Esophagus muscularis mucosa (tissue), 4 donors: ENCODE measurements at regions not wholly inside any gene's neighbourhood (a gene's known extent, or its start where the extent isn't known, plus 50 kb on each side); places are given as distances from the start of the nearest gene placed in this dataset.

Source experiments
- DNase-seq: peaks from one replicate; pipeline ENCODE4 v3.0.0-alpha.2; 2017; ENCODE audit errors: extremely low spot score
- H3K27ac ChIP-seq, 4 donors: fragments of 200-600 bp; sonication (generic); replicated peaks in 1 of 4; 1 replicate in 3 of 4; 2 replicates in 1 of 4; pipeline ENCODE4 v1.5.1; 2016 to 2019; ENCODE audit warnings: mild to moderate bottlenecking in 1 of 4
- H3K27me3 ChIP-seq, 4 donors: fragments of 200-600 bp; sonication (generic); one replicate each; pipeline versions ENCODE4 v1.5.1 to v1.6.0; 2016 to 2019
- H3K36me3 ChIP-seq, 4 donors: fragments of 200-600 bp; sonication (generic); one replicate each; pipeline ENCODE4 v1.5.1; 2016 to 2019
- H3K4me1 ChIP-seq, 4 donors: fragments of 200-600 bp; sonication (generic); one replicate each; pipeline ENCODE4 v1.5.1; 2016 to 2019
- H3K4me3 ChIP-seq, 4 donors: fragments of 200-600 bp; sonication (generic); 1 replicate in 2 of 4; 2 replicates in 2 of 4; pipeline ENCODE4 v1.5.1; 2016 to 2019; ENCODE audit warnings: mild to moderate bottlenecking in 4 of 4, moderate library complexity in 1 of 4
- H3K9me3 ChIP-seq, 4 donors: fragments of 200-600 bp; sonication (generic); 1 replicate in 3 of 4; 2 replicates in 1 of 4; pipeline ENCODE4 v1.5.1; 2016 to 2019
- EP300 ChIP-seq: sonication (generic); formaldehyde crosslinking; IDR thresholded peaks from one replicate; pipeline ENCODE4 v1.6.1; 2017; ENCODE audit warnings: antibody characterized with exemption
- POLR2A ChIP-seq: fragments of 450-650 bp; IDR thresholded peaks from one replicate; pipeline ENCODE4 v1.6.1; 2017; ENCODE audit warnings: antibody characterized with exemption, moderate library complexity, mild to moderate bottlenecking, low read depth
- POLR2AphosphoS5 ChIP-seq, 2 donors: sonication (generic); formaldehyde crosslinking; IDR thresholded peaks; one replicate each; pipeline ENCODE4 v1.6.1; 2017; ENCODE audit warnings: antibody characterized with exemption in 2 of 2
- WGBS: methylation state at CpG from one replicate; pipeline ENCODE4 v1.1.5; 2018; 5-methylcytosine and 5-hydroxymethylcytosine counted together
- intact Hi-C: fragments of 100-400 bp; cut with DNase I; formaldehyde crosslinking; loops from one replicate; pipeline ENCODE4 v1.15.1; 2023
- TF ChIP-seq, protein P1 (sequence below), 3 experiments: fragments of 200-600 bp in 2 of 3; fragments of 450-650 bp in 1 of 3; sonication (generic) in 2 of 3; IDR thresholded peaks; one replicate each; pipeline ENCODE4 v1.5.1; 2017 to 2019; ENCODE audit warnings: antibody characterized with exemption in 3 of 3, mild to moderate bottlenecking in 2 of 3, moderate library complexity in 1 of 3

DNA sequence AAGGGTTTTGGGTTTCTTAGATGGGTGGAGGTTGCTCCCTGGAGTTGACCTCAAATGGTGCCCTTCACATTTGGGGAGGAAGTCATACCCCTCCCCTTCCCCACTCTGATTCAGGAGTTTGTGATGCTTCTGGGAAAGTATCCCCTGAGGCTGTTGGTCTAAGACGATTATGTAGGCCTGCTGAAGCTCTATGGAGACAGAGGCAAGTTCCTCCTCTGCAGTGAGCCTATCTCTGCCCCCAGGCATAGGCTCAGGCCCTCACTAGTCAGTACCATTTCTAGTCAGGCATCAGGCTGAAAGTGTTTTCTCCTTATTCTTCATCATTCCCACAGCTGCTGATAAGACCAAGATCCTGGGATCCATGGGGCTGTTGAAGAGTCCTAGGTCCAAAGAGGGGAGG is 271.6 kb upstream of the NUDT12 start:
- intact Hi-C loops = no loop called here
- Histone ChIP-seq H3K4me3 (no peak overlapping the region), H3K4me1 (no peaks in the 10 kb centered on the region), H3K36me3 (no peaks in the 10 kb centered on the region), H3K27ac (no peak overlapping the region), H3K9me3 (no peaks in the 10 kb centered on the region), H3K27me3 (no peaks in the 10 kb centered on the region)
- 47% methylated on average over 1 of the region's 1 CpG for WGBS
- DNase-seq = no peak
- TF ChIP-seq, protein P1, sequence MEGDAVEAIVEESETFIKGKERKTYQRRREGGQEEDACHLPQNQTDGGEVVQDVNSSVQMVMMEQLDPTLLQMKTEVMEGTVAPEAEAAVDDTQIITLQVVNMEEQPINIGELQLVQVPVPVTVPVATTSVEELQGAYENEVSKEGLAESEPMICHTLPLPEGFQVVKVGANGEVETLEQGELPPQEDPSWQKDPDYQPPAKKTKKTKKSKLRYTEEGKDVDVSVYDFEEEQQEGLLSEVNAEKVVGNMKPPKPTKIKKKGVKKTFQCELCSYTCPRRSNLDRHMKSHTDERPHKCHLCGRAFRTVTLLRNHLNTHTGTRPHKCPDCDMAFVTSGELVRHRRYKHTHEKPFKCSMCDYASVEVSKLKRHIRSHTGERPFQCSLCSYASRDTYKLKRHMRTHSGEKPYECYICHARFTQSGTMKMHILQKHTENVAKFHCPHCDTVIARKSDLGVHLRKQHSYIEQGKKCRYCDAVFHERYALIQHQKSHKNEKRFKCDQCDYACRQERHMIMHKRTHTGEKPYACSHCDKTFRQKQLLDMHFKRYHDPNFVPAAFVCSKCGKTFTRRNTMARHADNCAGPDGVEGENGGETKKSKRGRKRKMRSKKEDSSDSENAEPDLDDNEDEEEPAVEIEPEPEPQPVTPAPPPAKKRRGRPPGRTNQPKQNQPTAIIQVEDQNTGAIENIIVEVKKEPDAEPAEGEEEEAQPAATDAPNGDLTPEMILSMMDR (IDR thresholded peaks at IDR 0.05) = no peak
- no peak for TF ChIP-seq EP300
- no peak for TF ChIP-seq POLR2AphosphoS5 (IDR thresholded peaks at IDR 0.05)
- TF ChIP-seq POLR2A = no peak

DNA sequence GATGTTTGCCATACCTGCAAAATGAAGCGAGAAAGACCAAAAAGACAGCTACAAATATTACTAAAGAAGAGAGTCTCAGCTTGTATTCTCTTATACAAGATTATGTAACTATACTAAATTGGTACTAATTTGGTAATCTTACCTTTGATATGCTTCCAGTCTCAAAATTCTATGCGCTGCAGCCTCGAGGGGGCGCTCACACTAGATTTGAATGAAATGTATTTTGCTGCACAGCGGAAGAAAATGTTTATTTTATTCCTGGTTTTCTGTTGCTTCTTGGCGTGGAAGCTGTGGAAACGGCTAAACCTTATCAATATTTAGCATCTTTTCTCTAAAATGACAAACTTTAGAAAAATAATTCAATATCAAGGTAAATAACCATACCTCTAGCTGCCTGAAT is 267.0 kb upstream of the NUDT12 start:
- Histone ChIP-seq H3K4me1 (no peaks in the 10 kb centered on the region), H3K4me3 (no peak overlapping the region), H3K9me3 (no peaks in the 10 kb centered on the region), H3K27ac (no peak overlapping the region), H3K27me3 (no peaks in the 10 kb centered on the region), H3K36me3 (no peaks in the 10 kb centered on the region)
- no peak for DNase-seq
- TF ChIP-seq EP300 (no peak), POLR2AphosphoS5 (IDR thresholded peaks at IDR 0.05) (no peak), POLR2A (no peak)
- TF ChIP-seq, protein P1 (IDR thresholded peaks at IDR 0.05) = no peak
- 70% methylated on average over 7 of the region's 7 CpGs for WGBS
- intact Hi-C loops = no loop called here

- Histone ChIP-seq H3K9me3 (no peaks in the 10 kb centered on the region), H3K4me1 (no peaks in the 10 kb centered on the region), H3K4me3 (no peak overlapping the region), H3K27me3 (no peaks in the 10 kb centered on the region), H3K36me3 (no peaks in the 10 kb centered on the region), H3K27ac (no peak overlapping the region)
- intact Hi-C loops = no loop called here
- TF ChIP-seq POLR2A = no peak
- no peak for TF ChIP-seq POLR2AphosphoS5 (IDR thresholded peaks at IDR 0.05)
- TF ChIP-seq, protein P1 (IDR thresholded peaks at IDR 0.05) = no peak
- no peak for TF ChIP-seq EP300
- no peak for DNase-seq
- WGBS = 98% methylated on average over 4 of the region's 4 CpGs
These were observed 265.4 kb upstream of the NUDT12 start for GRCh38 chr5:103827976-103828375.

GRCh38 chr5:103821361-103821760 is 258.8 kb upstream of the NUDT12 start:
- TF ChIP-seq POLR2AphosphoS5 (IDR thresholded peaks at IDR 0.05) = no peak
- TF ChIP-seq EP300 = no peak
- TF ChIP-seq POLR2A = no peak
- TF ChIP-seq, protein P1 (IDR thresholded peaks at IDR 0.05) = no peak
- Histone ChIP-seq H3K9me3 (no peaks in the 10 kb centered on the region), H3K27ac (no peak overlapping the region), H3K4me1 (no peaks in the 10 kb centered on the region), H3K27me3 (no peaks in the 10 kb centered on the region), H3K4me3 (no peak overlapping the region), H3K36me3 (no peaks in the 10 kb centered on the region)
- WGBS = 84% methylated on average over 5 of the region's 5 CpGs
- DNase-seq = no peak
- intact Hi-C loops = no loop called here

DNA sequence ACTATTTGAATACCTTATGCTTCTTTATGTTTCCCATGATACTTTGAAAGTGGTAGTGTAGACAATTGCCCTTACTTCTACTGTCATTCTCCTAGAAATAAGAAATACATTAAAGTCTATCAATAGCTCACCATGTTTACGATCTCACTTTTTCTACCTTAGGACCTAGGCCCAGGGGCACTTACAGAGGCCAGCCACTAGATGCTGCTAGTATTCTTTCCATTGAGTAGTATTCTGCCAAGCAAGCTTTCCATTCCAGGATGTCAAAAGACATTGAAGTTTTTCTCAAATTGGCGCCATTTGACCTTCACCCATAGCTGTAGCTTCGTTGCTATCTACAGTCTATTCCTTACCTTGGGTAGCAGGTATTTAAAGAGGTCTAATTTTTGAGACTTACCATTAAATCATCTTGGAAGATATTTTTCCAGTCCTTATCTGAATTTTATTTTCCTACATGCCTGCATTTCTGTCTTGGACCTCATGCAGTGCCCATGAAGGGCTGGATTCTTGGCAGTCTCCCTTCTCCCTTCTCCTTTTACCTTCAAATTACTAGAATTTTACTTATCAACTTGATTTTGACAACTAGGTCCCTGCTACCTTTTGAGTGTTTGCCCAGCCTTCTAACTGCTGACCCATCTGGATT is 246.0 kb upstream of the NUDT12 start:
- no peak for DNase-seq
- Histone ChIP-seq H3K27ac (no peak overlapping the region), H3K4me3 (no peak overlapping the region), H3K4me1 (no peaks in the 10 kb centered on the region), H3K9me3 (no peaks in the 10 kb centered on the region), H3K27me3 (no peaks in the 10 kb centered on the region), H3K36me3 (no peaks in the 10 kb centered on the region)
- 31% methylated on average over 3 of the region's 3 CpGs for WGBS
- intact Hi-C loops = no loop called here
- TF ChIP-seq, protein P1 (IDR thresholded peaks at IDR 0.05) = peak; percentile 29 to 79 (median 45)
- no peak for TF ChIP-seq POLR2A
